Karpas-422 (cell line): ENCODE measurements at regions not wholly inside any gene's neighbourhood (a gene's known extent, or its start where the extent isn't known, plus 50 kb on each side); places are given as distances from the start of the nearest gene placed in this dataset.
"Not testable (repeated sequence)": the region's sequence is repeated elsewhere in the genome, so short reads cannot be mapped to it uniquely, and the experiment has no call there.

Experiments used
- DNase-seq: peaks from one replicate; pipeline ENCODE4 v3.0.0-alpha.2; 2015
- H2AFZ ChIP-seq: fragments of 200-600 bp; sonication (generic); 2 replicates; pipeline ENCODE4 v1.6.1; 2014; ENCODE audit warnings: antibody characterized with exemption, low read length, mixed read lengths
- H3K27ac ChIP-seq: fragments of 200-600 bp; sonication (generic); 2 replicates; pipeline ENCODE4 v1.5.1; 2014; ENCODE audit warnings: mild to moderate bottlenecking, low read length, moderate library complexity
- H3K27me3 ChIP-seq: fragments of 200-600 bp; sonication (generic); 2 replicates; pipeline ENCODE4 v1.6.1; 2014; ENCODE audit warnings: low read length, mixed read lengths
- H3K36me3 ChIP-seq: fragments of 200-600 bp; sonication (generic); 2 replicates; pipeline ENCODE4 v1.6.1; 2014; ENCODE audit warnings: low read length, mixed read lengths; ENCODE audit not compliant: insufficient read depth
- H3K4me1 ChIP-seq: fragments of 200-600 bp; sonication (generic); 2 replicates; pipeline ENCODE4 v1.6.1; 2014; ENCODE audit warnings: mild to moderate bottlenecking, low read length, mixed read lengths
- H3K4me2 ChIP-seq: fragments of 200-600 bp; sonication (generic); 2 replicates; pipeline ENCODE4 v1.6.1; 2014; ENCODE audit warnings: low read length, low read depth, mild to moderate bottlenecking; ENCODE audit not compliant: poor library complexity, severe bottlenecking
- H3K4me3 ChIP-seq: fragments of 200-600 bp; sonication (generic); 2 replicates; pipeline ENCODE4 v1.5.1; 2014; ENCODE audit warnings: mild to moderate bottlenecking, antibody characterized with exemption, low read length, mixed read lengths
- H3K79me2 ChIP-seq: fragments of 200-600 bp; sonication (generic); 2 replicates; pipeline ENCODE4 v1.6.1; 2014; ENCODE audit warnings: mild to moderate bottlenecking, low read length, mixed read lengths
- H3K9ac ChIP-seq: fragments of 200-600 bp; sonication (generic); 2 replicates; pipeline ENCODE4 v1.6.0; 2014; ENCODE audit warnings: low read length
- H3K9me2 ChIP-seq: fragments of 200-600 bp; sonication (generic), shearing (Covaris generic); replicated peaks from 2 replicates; pipeline ENCODE4 v1.6.0; 2014; ENCODE audit warnings: mild to moderate bottlenecking, low read length, moderate library complexity; ENCODE audit not compliant: insufficient read depth
- H3K9me3 ChIP-seq: fragments of 300-700, 200-600 bp; sonication (generic); 2 replicates; pipeline ENCODE4 v1.6.1; 2014; ENCODE audit warnings: low read length, mixed read lengths
- H4K20me1 ChIP-seq: fragments of 200-600 bp; sonication (generic); 2 replicates; pipeline ENCODE4 v1.6.1; 2014; ENCODE audit warnings: mild to moderate bottlenecking, antibody characterized with exemption, low read length, low read depth; ENCODE audit not compliant: insufficient read depth

DNA sequence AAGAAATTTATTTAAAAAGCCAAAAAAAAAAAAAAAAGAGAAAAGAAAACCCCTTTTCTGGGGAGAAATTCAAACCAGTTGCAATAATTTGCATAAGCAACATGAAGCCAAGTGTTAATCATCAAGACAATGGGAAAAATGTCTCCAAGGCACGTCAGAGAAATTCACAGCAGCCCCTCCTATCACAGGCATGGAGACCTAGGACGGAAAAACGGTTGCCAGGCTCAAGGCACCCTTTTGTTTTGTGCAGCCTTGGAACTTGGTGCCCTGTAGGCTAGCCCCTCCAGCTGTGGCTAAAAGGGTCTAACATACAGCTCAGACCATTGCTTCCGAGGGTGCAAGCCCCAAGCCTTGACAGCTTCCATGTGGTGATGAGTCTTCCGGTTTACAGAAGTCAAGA lies 509.2 kb upstream of the SOX11 start:
- Histone ChIP-seq H2AFZ (no peak overlapping the region), H3K79me2 (no peaks in the 10 kb centered on the region), H4K20me1 (no peaks in the 10 kb centered on the region), H3K9me3 (no peaks in the 10 kb centered on the region), H3K4me2 (no peak overlapping the region), H3K27ac (no peak overlapping the region), H3K27me3 (0 out of 2 replicates have a peak, but pooled peaks cover 3% of the 10 kb centered on the region), H3K4me1 (no peaks in the 10 kb centered on the region), H3K36me3 (no peaks in the 10 kb centered on the region), H3K9ac (no peak overlapping the region), H3K9me2 (no peaks in the 10 kb centered on the region), H3K4me3 (no peak overlapping the region)
- no peak for DNase-seq

DNA sequence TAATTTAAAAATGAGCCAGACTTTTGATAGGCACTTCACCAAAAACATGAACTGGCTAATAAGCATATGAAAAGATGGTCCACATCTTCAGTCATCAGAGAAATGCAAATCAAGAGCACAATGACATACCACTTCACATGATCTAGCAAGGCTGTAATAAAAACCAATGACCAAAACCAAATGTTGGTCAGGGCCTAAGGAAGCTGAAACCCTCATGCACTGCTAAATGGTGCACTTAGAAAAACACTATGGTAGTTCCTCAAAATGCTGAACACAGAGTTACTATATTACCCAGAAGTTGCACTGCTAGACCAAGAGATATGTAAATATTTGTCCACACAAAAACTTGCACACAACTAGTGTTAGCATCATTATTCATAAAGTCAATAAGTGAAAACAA lies 504.9 kb upstream of the SOX11 start:
- H3K4me2 ChIP-seq, result no peak overlapping the region
- no peak overlapping the region for H2AFZ ChIP-seq
- no peaks in the 10 kb centered on the region for H4K20me1 ChIP-seq
- DNase-seq, result no peak
- H3K36me3 ChIP-seq, result no peaks in the 10 kb centered on the region
- no peak overlapping the region for H3K9ac ChIP-seq
- no peaks in the 10 kb centered on the region for H3K9me3 ChIP-seq
- H3K27ac ChIP-seq, result no peak overlapping the region
- no peaks in the 10 kb centered on the region for H3K4me1 ChIP-seq
- H3K4me3 ChIP-seq, result no peak overlapping the region
- H3K27me3 ChIP-seq, result 0 out of 2 replicates have a peak, but pooled peaks cover 3% of the 10 kb centered on the region
- no peaks in the 10 kb centered on the region for H3K79me2 ChIP-seq
- H3K9me2 ChIP-seq, result no peaks in the 10 kb centered on the region

DNA sequence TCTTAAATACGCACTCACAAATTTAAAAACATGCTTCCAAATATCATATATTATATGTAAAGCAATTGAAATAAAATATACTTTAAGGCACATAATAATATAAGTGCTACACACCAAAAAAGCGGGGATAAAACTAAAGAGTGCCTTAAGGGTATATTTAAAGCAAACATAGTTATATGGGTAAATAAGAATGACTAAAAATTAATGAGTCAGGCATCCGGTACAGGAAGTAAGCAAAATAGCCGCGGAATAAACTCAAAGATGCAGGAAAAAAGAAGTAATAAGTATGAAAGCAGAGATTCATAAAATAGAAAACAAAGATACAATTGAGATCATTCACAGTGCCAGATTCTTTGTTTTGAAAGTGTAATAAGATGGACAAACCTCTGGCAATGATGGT lies 503.5 kb upstream of the SOX11 start:
- Histone ChIP-seq H3K4me3 (no peak overlapping the region), H2AFZ (no peak overlapping the region), H3K4me2 (no peak overlapping the region), H4K20me1 (no peaks in the 10 kb centered on the region), H3K27me3 (0 out of 2 replicates have a peak, but pooled peaks cover 3% of the 10 kb centered on the region), H3K36me3 (no peaks in the 10 kb centered on the region), H3K9ac (no peak overlapping the region), H3K79me2 (no peaks in the 10 kb centered on the region), H3K9me3 (no peaks in the 10 kb centered on the region), H3K27ac (no peak overlapping the region), H3K4me1 (no peaks in the 10 kb centered on the region), H3K9me2 (no peaks in the 10 kb centered on the region)
- DNase-seq, result no peak

DNA sequence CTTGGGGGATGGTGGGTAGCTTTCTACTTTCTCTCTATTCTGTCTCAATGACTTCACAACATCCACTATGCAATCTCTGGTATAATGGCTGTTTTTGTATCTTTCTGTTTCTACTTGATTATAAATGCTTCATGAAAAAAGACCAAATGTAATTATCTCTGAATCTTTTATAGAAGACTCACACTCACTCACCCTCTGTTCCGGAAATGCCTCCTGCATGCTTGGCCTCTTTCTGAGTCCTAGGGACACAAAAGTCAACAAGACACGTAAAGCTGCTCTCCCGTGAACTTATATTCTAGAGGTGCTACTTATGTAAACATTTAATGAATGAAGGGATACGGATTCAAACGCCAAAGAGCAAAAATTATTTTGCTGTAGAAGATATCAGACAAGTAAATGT lies 502.2 kb upstream of the SOX11 start:
- Histone ChIP-seq H3K4me2 (no peak overlapping the region), H2AFZ (0 out of 2 replicates have a peak overlapping the region, but pooled peaks have one; percentile 36), H3K36me3 (no peaks in the 10 kb centered on the region), H3K9me2 (no peaks in the 10 kb centered on the region), H3K9me3 (no peaks in the 10 kb centered on the region), H3K79me2 (no peaks in the 10 kb centered on the region), H4K20me1 (no peaks in the 10 kb centered on the region), H3K27me3 (0 out of 2 replicates have a peak, but pooled peaks cover 3% of the 10 kb centered on the region), H3K27ac (no peak overlapping the region), H3K9ac (no peak overlapping the region), H3K4me3 (no peak overlapping the region), H3K4me1 (no peaks in the 10 kb centered on the region)
- no peak for DNase-seq

GRCh38 chr2:5195636-5196035 lies 496.5 kb upstream of the SOX11 start:
- Histone ChIP-seq H3K4me3 (no peak overlapping the region), H4K20me1 (no peaks in the 10 kb centered on the region), H3K4me2 (no peak overlapping the region), H3K79me2 (no peaks in the 10 kb centered on the region), H3K9me2 (no peaks in the 10 kb centered on the region), H3K36me3 (no peaks in the 10 kb centered on the region), H3K9me3 (no peaks in the 10 kb centered on the region), H3K27me3 (no peaks in the 10 kb centered on the region), H3K9ac (no peak overlapping the region), H3K4me1 (no peaks in the 10 kb centered on the region), H2AFZ (no peak overlapping the region), H3K27ac (no peak overlapping the region)
- DNase-seq, result no peak

DNA sequence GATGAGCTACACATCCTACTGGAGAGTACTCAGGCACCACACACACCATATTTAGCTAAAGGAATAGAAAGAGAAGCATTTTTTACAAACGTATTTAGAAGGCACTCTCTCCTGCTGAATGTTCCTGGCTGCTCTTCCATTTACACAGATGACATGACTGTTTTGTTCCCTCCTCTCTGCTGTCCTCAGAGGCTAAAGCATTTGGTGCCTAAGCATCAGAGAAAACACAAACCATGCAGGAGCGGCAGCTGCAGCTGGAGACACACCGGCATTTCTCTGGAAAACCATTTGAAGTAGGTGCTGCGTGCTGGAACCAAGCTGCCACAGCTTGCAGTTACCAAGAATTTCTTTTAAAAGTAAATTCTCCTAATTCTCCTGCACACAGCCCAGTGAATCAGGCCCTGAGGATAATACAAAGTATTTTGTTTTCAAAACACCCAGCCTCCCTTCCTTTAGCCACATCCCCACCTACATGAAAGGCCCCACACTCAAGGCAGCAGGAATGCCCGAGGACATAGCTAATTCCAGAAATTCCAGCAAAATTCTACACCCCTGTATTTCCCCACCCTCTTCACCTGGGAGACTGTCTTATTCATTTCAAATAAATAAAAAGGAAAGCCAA lies 488.9 kb upstream of the SOX11 start:
- H3K4me3 ChIP-seq, result no peak overlapping the region
- H4K20me1 ChIP-seq, result no peaks in the 10 kb centered on the region
- H3K79me2 ChIP-seq, result no peaks in the 10 kb centered on the region
- H3K4me1 ChIP-seq, result no peaks in the 10 kb centered on the region
- no peak overlapping the region for H2AFZ ChIP-seq
- H3K9me3 ChIP-seq, result no peaks in the 10 kb centered on the region
- no peaks in the 10 kb centered on the region for H3K9me2 ChIP-seq
- no peaks in the 10 kb centered on the region for H3K27me3 ChIP-seq
- no peaks in the 10 kb centered on the region for H3K36me3 ChIP-seq
- no peak overlapping the region for H3K4me2 ChIP-seq
- H3K9ac ChIP-seq, result no peak overlapping the region
- no peak overlapping the region for H3K27ac ChIP-seq
- no peak for DNase-seq

GRCh38 chr2:5206742-5207141 lies 485.4 kb upstream of the SOX11 start:
- not testable (repeated sequence) for H3K27ac ChIP-seq, DNase-seq, H3K4me3 ChIP-seq, H3K79me2 ChIP-seq, H3K27me3 ChIP-seq, H3K4me1 ChIP-seq, H4K20me1 ChIP-seq, H3K4me2 ChIP-seq, H3K36me3 ChIP-seq, H3K9me2 ChIP-seq, H3K9me3 ChIP-seq, H2AFZ ChIP-seq, H3K9ac ChIP-seq

- Histone ChIP-seq H3K4me1 (no peaks in the 10 kb centered on the region), H3K9me2 (no peaks in the 10 kb centered on the region; the same call in 1 of the 2 replicates), H3K4me2 (no peak overlapping the region), H3K9me3 (no peaks in the 10 kb centered on the region), H4K20me1 (no peaks in the 10 kb centered on the region), H3K79me2 (no peaks in the 10 kb centered on the region), H3K36me3 (no peaks in the 10 kb centered on the region), H3K4me3 (no peak overlapping the region), H2AFZ (no peak overlapping the region), H3K27me3 (no peaks in the 10 kb centered on the region), H3K27ac (no peak overlapping the region), H3K9ac (no peak overlapping the region)
- DNase-seq, result no peak
Observed at GRCh38 chr2:5215989-5216607, 476.1 kb upstream of the SOX11 start.
